HG03196 (cell line): ENCODE measurements at regions not wholly inside any gene's neighbourhood (a gene's known extent, or its start where the extent isn't known, plus 50 kb on each side); places are given as distances from the start of the nearest gene placed in this dataset.
"Not testable (repeated sequence)": the region's sequence is repeated elsewhere in the genome, so short reads cannot be mapped to it uniquely, and the experiment has no call there.

Experiments
- ATAC-seq: cut with Tn5 transposase; IDR thresholded peaks from one replicate; pipeline ENCODE4 v1.9.1; 2021; ENCODE audit not compliant: unreplicated experiment

GRCh38 chr6:92008757-92009502 is 1410.4 kb downstream of the EPHA7 start:
- ATAC-seq = no peak

- ATAC-seq = no peak
Measured at GRCh38 chr6:92000112-92000511, 1413.2 kb upstream of the MAP3K7 start.

- ATAC-seq = no peak
Measured at GRCh38 chr6:91994787-91995186, 1407.9 kb upstream of the MAP3K7 start.

- no peak for ATAC-seq
Measured at GRCh38 chr6:91982559-91982958, 1395.7 kb upstream of the MAP3K7 start.

GRCh38 chr6:91976797-91977196 is 1389.9 kb upstream of the MAP3K7 start:
- no peak for ATAC-seq

GRCh38 chr6:91970700-91971099 is 1383.8 kb upstream of the MAP3K7 start:
- ATAC-seq = no peak

GRCh38 chr6:91965872-91966271 is 1379.0 kb upstream of the MAP3K7 start:
- ATAC-seq = no peak

- no peak for ATAC-seq
Measured at GRCh38 chr6:91961671-91962070, 1374.8 kb upstream of the MAP3K7 start.

- ATAC-seq = no peak
Measured at GRCh38 chr6:91961236-91961635, 1374.4 kb upstream of the MAP3K7 start.

GRCh38 chr6:91941838-91942237 is 1355.0 kb upstream of the MAP3K7 start:
- no peak for ATAC-seq

GRCh38 chr6:91940801-91941200 is 1353.9 kb upstream of the MAP3K7 start:
- ATAC-seq = no peak

- no peak for ATAC-seq
Measured at GRCh38 chr6:91926827-91927226, 1340.0 kb upstream of the MAP3K7 start.

- no peak for ATAC-seq
Measured at GRCh38 chr6:91926361-91926760, 1339.5 kb upstream of the MAP3K7 start.

- ATAC-seq = no peak
Measured at GRCh38 chr6:91911945-91912344, 1325.1 kb upstream of the MAP3K7 start.

- ATAC-seq = no peak
Measured at GRCh38 chr6:91904586-91905164, 1317.8 kb upstream of the MAP3K7 start.

GRCh38 chr6:91895599-91896285 is 1308.9 kb upstream of the MAP3K7 start:
- no peak for ATAC-seq

- ATAC-seq = no peak
Measured at GRCh38 chr6:91886183-91886795, 1299.4 kb upstream of the MAP3K7 start.

- not testable (repeated sequence) for ATAC-seq
Measured at GRCh38 chr6:91881791-91882190, 1294.9 kb upstream of the MAP3K7 start.

GRCh38 chr6:91879386-91879995 is 1292.6 kb upstream of the MAP3K7 start:
- no peak for ATAC-seq

GRCh38 chr6:91877994-91878393 is 1291.1 kb upstream of the MAP3K7 start:
- no peak for ATAC-seq

- no peak for ATAC-seq
Measured at GRCh38 chr6:91874971-91875370, 1288.1 kb upstream of the MAP3K7 start.
